Esophagus (tissue), 2 donors: ENCODE measurements at regions not wholly inside any gene's neighbourhood (a gene's known extent, or its start where the extent isn't known, plus 50 kb on each side); places are given as distances from the start of the nearest gene placed in this dataset.

Source experiments
- H3K27ac ChIP-seq, 2 donors: one replicate each; pipeline ENCODE4 v1.5.1; 2013; ENCODE audit warnings: low read depth in 2 of 2, mild to moderate bottlenecking in 2 of 2, inconsistent platforms in 1 of 2, low read length in 1 of 2, moderate library complexity in 1 of 2
- H3K27me3 ChIP-seq, 2 donors: one replicate each; pipeline ENCODE4 v1.6.1; 2013; ENCODE audit warnings: low read length in 2 of 2, control low read depth in 1 of 2, mild to moderate bottlenecking in 1 of 2; ENCODE audit not compliant: insufficient read depth in 2 of 2, control insufficient read depth in 1 of 2
- H3K36me3 ChIP-seq, 2 donors: one replicate each; pipeline ENCODE4 v1.6.1; 2013; ENCODE audit warnings: low read length in 1 of 2; ENCODE audit not compliant: control insufficient read depth in 2 of 2, insufficient read depth in 2 of 2
- H3K4me1 ChIP-seq, 2 donors: one replicate each; pipeline ENCODE4 v1.6.1; 2013; ENCODE audit warnings: low read length in 1 of 2; ENCODE audit not compliant: control insufficient read depth in 2 of 2, insufficient read depth in 2 of 2
- H3K4me3 ChIP-seq, 2 donors: one replicate each; pipeline ENCODE4 v1.5.1; 2013; ENCODE audit warnings: low read length in 2 of 2, mild to moderate bottlenecking in 2 of 2, low read depth in 1 of 2, moderate library complexity in 1 of 2
- H3K9me3 ChIP-seq, 2 donors: one replicate each; pipeline ENCODE4 v1.6.1; 2013; ENCODE audit warnings: mild to moderate bottlenecking in 2 of 2, low read depth in 1 of 2, low read length in 1 of 2, moderate library complexity in 1 of 2; ENCODE audit not compliant: control insufficient read depth in 2 of 2, insufficient read depth in 1 of 2
- WGBS, 2 donors: extraction: QIAGEN DNeasy Blood & Tissue Kit; methylation state at CpG; one replicate each; pipeline ENCODE4 v1.1.7; 2013; 5-methylcytosine and 5-hydroxymethylcytosine counted together
- donor health status: healthy with polysubstance abuse.
- donor health status: Bipolar disorder and iron deficiency.

DNA sequence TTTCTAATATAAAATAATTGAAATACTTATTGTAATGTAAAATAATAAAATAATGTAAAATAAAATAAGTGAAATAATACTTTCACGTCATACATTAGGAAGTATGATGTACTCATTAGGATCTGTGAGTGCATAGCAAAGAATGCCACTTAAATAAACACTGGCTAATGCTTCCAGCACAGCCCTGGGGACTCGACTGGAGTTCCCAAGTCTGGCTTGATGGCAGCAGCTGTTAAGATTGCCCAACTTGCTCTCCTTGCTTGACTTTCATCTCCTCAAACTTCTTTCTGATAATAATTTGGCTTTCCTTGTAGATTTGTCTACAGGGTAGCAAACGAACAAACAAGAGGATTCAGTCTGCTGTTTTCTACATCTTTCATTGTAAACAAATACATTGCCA is 191.9 kb downstream of the COG6 start:
- Histone ChIP-seq H3K36me3 (no peaks in the 10 kb centered on the region), H3K27ac (no peak overlapping the region), H3K27me3 (no peaks in the 10 kb centered on the region), H3K9me3 (no peaks in the 10 kb centered on the region), H3K4me1 (no peaks in the 10 kb centered on the region), H3K4me3 (no peak overlapping the region)
- 54 to 59% methylated on average over 3 of the region's 3 CpGs for WGBS, 2 donors

DNA sequence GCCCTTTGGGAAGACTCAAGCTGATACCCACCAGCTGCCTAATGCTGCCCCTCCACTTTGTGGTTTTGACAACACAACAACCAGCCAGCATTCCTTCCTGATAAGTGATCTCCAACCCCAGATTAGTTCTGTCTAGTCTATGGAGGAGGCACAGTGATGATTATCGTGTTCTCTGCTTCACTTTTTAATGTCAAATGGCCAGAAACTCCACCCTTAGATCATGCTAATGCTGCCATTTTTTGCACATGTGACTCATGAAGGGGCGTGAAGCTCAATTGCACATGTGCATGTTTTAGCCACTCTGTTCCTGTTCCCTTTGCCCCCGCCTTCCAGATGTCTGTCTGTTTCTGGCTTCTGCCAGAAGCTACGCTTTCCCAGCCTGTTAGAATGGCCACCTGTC is 199.8 kb downstream of the COG6 start:
- no peak overlapping the region for H3K4me3 ChIP-seq

DNA sequence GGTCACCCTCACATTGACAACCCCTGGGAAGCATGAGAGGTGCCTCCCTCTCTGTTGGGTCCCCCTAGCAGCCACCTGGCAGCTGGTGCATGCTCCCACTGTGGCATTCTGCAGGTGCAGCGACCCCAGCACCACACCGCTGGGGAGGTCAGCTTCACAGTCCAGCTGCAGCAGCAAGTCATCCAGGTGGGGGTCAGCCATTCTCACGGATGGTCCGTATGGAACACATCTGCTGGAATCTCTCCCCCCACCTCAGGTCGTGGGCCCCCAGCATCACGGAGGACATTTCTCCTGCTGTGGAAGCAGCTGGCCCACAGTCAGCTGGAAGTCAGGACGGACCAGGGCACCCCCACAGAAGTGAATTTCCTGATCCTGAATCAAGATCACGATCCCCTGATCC is 201.3 kb downstream of the COG6 start:
- no peaks in the 10 kb centered on the region for H3K9me3 ChIP-seq
- no peaks in the 10 kb centered on the region for H3K27me3 ChIP-seq
- no peak overlapping the region for H3K27ac ChIP-seq

More for the DNA sequence above, 199.8 kb downstream of the COG6 start:
- Histone ChIP-seq H3K36me3 (no peaks in the 10 kb centered on the region), H3K9me3 (no peaks in the 10 kb centered on the region), H3K4me1 (no peaks in the 10 kb centered on the region), H3K27me3 (no peaks in the 10 kb centered on the region), H3K27ac (no peak overlapping the region)
- 66 to 74% methylated on average over 4 of the region's 4 CpGs for WGBS, 2 donors

DNA sequence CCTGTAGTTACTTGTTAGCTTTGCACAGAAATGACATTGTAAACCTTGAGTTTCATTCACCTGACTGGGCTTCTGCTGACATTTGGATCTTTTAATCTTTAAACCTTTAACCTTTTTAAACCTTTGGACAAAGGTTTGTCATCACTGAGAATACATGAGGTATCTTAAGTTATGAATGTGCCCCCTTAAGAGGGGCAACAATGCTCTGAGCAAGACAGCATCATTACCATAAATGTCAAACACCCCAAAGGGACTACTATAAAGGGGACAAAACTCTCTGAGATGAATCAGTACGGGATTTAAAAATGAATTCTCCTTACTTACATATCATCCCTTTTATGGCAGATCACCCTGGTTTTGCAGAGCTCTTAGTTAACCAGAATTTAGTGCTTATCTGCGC is 203.3 kb downstream of the COG6 start:
- Histone ChIP-seq H3K27ac (no peak overlapping the region), H3K4me1 (no peaks in the 10 kb centered on the region), H3K4me3 (no peak overlapping the region), H3K9me3 (no peaks in the 10 kb centered on the region), H3K36me3 (no peaks in the 10 kb centered on the region), H3K27me3 (peaks cover 0 to 3% of the 10 kb centered on the region in 2 donors)
- 80 to 83% methylated on average over 2 of the region's 2 CpGs for WGBS, 2 donors

More for the DNA sequence above, 201.3 kb downstream of the COG6 start:
- Histone ChIP-seq H3K4me1 (no peaks in the 10 kb centered on the region), H3K4me3 (no peak overlapping the region), H3K36me3 (no peaks in the 10 kb centered on the region)
- 83 to 86% methylated on average over 8 of the region's 8 CpGs for WGBS, 2 donors

DNA sequence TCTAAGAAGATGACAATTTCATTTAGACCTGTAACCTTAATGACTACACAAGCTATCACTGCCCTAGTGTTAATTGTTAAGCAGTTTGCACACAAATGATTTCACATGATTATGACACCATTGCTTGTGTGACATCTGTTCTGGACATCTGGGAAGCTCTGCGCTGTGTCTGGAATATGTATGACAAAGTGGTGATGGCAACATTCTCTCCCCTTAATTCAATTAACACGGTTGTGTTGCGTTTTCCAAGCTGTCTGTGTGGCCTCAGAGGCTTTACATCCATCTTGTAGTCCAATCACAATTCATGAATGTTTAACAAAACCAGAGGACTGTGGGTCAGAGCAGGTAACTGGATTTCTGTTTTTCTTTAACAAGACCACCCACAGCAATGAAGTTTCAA is 204.4 kb downstream of the COG6 start:
- H3K4me1 ChIP-seq = no peaks in the 10 kb centered on the region
- H3K27me3 ChIP-seq = peaks cover 0 to 3% of the 10 kb centered on the region in 2 donors
- 87 to 88% methylated on average over 3 of the region's 3 CpGs for WGBS, 2 donors
- H3K27ac ChIP-seq = no peak overlapping the region
- no peaks in the 10 kb centered on the region for H3K9me3 ChIP-seq
- no peaks in the 10 kb centered on the region for H3K36me3 ChIP-seq
- no peak overlapping the region for H3K4me3 ChIP-seq

DNA sequence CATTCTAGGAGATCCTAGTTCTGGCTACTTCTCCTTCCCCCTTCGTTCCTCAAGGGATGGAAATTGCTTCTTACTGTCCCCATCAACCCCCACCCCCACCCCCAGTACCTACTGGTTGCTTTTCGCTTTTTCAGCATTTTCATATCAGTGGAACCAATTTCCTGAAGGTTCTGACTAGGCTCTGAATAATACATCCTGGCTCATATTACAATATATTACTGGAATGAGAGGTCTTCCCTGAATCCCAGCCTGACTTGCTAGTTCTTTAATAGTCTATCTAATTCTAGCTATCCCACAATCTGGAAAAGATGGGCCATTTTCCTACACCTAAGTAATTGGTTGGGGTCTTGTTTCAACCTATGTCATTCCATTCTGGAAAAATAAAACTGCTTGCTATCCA is 207.4 kb downstream of the COG6 start:
- no peaks in the 10 kb centered on the region for H3K36me3 ChIP-seq
- no peak overlapping the region for H3K4me3 ChIP-seq
- WGBS, 2 donors = 77 to 79% methylated on average over 2 of the region's 2 CpGs
- no peaks in the 10 kb centered on the region for H3K4me1 ChIP-seq
- H3K27me3 ChIP-seq = peaks cover 0 to 3% of the 10 kb centered on the region in 2 donors
- H3K27ac ChIP-seq = no peak overlapping the region
- no peaks in the 10 kb centered on the region for H3K9me3 ChIP-seq

DNA sequence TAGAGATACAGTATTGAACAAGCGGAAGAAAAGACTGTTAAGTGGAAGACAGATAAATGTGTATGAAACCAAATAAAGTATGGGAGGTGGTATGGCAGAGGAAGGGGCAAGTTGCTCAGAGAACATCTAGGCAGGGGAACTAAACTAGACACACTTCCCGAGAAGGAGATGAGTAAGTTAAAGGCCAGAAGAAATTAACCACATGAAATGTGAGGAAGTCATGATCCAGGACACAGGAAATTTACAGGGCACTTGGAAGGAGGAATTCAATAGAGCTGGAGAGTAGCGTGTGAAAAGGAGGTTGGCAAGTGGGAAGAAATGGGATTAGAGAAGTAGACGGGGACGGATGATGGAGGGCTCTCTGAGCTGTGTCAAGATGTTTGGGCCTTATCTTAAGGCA is 208.8 kb downstream of the COG6 start:
- 86 to 89% methylated on average over 5 of the region's 5 CpGs for WGBS, 2 donors
- Histone ChIP-seq H3K4me3 (no peak overlapping the region), H3K36me3 (no peaks in the 10 kb centered on the region), H3K9me3 (no peaks in the 10 kb centered on the region), H3K27me3 (peaks cover 0 to 3% of the 10 kb centered on the region in 2 donors), H3K27ac (no peak overlapping the region), H3K4me1 (no peaks in the 10 kb centered on the region)

DNA sequence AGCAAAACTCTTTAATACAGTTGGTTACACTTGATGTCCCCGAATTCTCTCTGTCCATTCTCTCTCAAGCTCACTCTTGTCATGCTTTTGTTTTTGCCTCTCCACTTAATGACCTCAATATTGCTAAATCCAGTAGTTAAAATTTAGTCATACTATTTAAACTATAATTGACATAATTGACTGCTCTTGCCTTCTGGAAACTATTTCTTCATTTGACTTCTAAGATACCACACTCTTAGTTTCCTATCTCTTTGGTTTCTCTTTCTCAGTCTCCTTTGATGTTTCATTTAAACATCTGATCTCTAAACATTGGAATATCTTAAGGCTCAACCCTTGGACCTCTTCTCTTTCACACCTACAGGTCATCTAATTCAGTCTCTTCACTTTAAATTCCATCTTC is 211.3 kb downstream of the COG6 start:
- no peak overlapping the region for H3K27ac ChIP-seq
- H3K4me1 ChIP-seq = no peaks in the 10 kb centered on the region
- no peaks in the 10 kb centered on the region for H3K36me3 ChIP-seq
- WGBS, 2 donors = 82 to 87% methylated on average over 1 of the region's 1 CpG
- no peak overlapping the region for H3K4me3 ChIP-seq
- peaks cover 0 to 3% of the 10 kb centered on the region in 2 donors for H3K27me3 ChIP-seq
- H3K9me3 ChIP-seq = no peaks in the 10 kb centered on the region

DNA sequence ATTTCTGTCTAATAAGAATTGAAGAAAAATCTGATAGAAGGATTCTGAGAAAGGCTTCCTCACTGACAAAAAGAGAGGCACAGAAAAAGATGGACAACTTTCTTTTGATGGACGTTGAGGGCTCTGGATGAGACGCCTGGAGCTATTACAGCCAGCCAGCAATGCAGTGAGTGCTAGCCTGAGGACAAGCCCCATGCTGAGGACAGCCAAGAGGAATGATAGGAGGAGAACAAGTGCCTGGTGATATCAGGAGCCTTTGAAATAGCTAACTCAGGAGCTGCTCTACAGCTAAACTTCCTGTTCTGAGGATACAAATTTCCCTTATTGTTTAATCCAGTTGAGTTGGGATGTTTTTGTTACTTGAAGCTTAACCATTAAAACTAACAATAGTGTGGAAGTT is 212.3 kb downstream of the COG6 start:
- Histone ChIP-seq H3K9me3 (no peaks in the 10 kb centered on the region), H3K4me1 (no peaks in the 10 kb centered on the region)

DNA sequence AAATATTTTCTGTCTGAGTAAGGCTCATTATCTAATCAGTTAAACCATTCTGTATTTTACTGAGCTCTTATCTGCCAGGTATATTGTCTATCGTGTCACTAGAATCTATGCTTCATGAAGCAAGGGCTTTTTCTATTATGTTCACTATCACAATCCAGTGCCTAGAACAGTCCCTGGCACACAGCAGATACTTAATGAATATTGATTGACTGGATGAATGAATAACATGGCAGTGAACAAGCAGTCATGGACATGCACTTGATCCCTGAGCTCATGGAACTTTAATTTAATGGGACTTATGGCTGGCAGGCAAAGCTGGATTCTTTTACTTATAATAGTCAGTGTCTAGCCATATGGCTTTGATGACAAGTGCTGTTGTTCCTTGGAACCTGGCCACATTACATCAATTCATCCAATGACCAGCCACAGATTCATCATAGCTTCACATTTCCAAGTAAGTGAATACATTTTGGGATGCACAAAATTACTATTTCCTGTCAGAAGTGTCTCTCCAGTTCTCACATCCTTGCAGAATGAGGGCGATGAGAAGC is 214.8 kb downstream of the COG6 start:
- 75 to 85% methylated on average over 2 of the region's 2 CpGs for WGBS, 2 donors
- no peaks in the 10 kb centered on the region for H3K4me1 ChIP-seq
- H3K27ac ChIP-seq = no peak overlapping the region
- no peaks in the 10 kb centered on the region for H3K9me3 ChIP-seq
- no peak overlapping the region for H3K4me3 ChIP-seq
- no peaks in the 10 kb centered on the region for H3K27me3 ChIP-seq
- H3K36me3 ChIP-seq = no peaks in the 10 kb centered on the region

More for the DNA sequence above, 212.3 kb downstream of the COG6 start:
- no peaks in the 10 kb centered on the region for H3K36me3 ChIP-seq
- no peak overlapping the region for H3K27ac ChIP-seq
- H3K27me3 ChIP-seq = peaks cover 0 to under 1% of the 10 kb centered on the region in 2 donors
- no peak overlapping the region for H3K4me3 ChIP-seq
- WGBS, 2 donors = 74 to 82% methylated on average over 2 of the region's 2 CpGs
